ENCODE measurements at regions not wholly inside any gene's neighbourhood (a gene's known extent, or its start where the extent isn't known, plus 50 kb on each side); places are given as distances from the start of the nearest gene placed in this dataset.

GRCh38 chr5:74156728-74157383 lies 483.7 kb downstream of the ENC1 start:
- no peak for TF ChIP-seq EZH2phosphoT487 (IDR thresholded peaks at IDR 0.05)
- TF ChIP-seq EZH2 (IDR thresholded peaks at IDR 0.05): no peak
- no peak for TF ChIP-seq CTCF (IDR thresholded peaks at IDR 0.05)
- Histone ChIP-seq H3F3A (ENCODE audit: low read depth) (no peaks in the 10 kb centered on the region), H3K36me3 (no peaks in the 10 kb centered on the region), H4K20me1 (ENCODE audit: low read depth) (no peaks in the 10 kb centered on the region), H3K4me2 (no peak overlapping the region), H3K9ac (no peak overlapping the region), H3K79me2 (ENCODE audit: low read depth) (no peaks in the 10 kb centered on the region), H3K27ac (no peak overlapping the region), H2AFZ (replicated peaks) (no peak overlapping the region), H3K9me3 (ENCODE audit: low read depth) (no peaks in the 10 kb centered on the region), H3K4me1 (no peaks in the 10 kb centered on the region), H3K27me3 (no peaks in the 10 kb centered on the region), H3K4me3 (no peak overlapping the region)
- peaks cover 2% of the 10 kb centered on the region for H3K27me3 Mint-ChIP-seq (ENCODE audit: insufficient read depth, low read depth)
- H3K36me3 Mint-ChIP-seq: no peaks in the 10 kb centered on the region
- H3K27ac Mint-ChIP-seq: no peak overlapping the region
- no peak overlapping the region for H3K4me3 Mint-ChIP-seq
- peaks cover 3% of the 10 kb centered on the region for H3K4me1 Mint-ChIP-seq
- no peaks in the 10 kb centered on the region for H3K9me3 Mint-ChIP-seq
- DNase-seq (ENCODE audit: low spot score): no peak

GRCh38 chr5:74155501-74155900 lies 485.0 kb downstream of the ENC1 start:
- H3K36me3 ChIP-seq: no peaks in the 10 kb centered on the region
- TF ChIP-seq EZH2 (IDR thresholded peaks at IDR 0.05) (no peak), CTCF (IDR thresholded peaks at IDR 0.05) (no peak), EZH2phosphoT487 (IDR thresholded peaks at IDR 0.05) (no peak)

GRCh38 chr5:74154526-74154925 lies 486.0 kb downstream of the ENC1 start:
- no peaks in the 10 kb centered on the region for H3K9me3 ChIP-seq (ENCODE audit: low read depth)
- H3K27ac ChIP-seq: no peak overlapping the region
- TF ChIP-seq EZH2 (IDR thresholded peaks at IDR 0.05): no peak
- no peak for TF ChIP-seq CTCF (IDR thresholded peaks at IDR 0.05)
- no peak for TF ChIP-seq EZH2phosphoT487 (IDR thresholded peaks at IDR 0.05)
- no peak overlapping the region for H3K9ac ChIP-seq
- H2AFZ ChIP-seq (replicated peaks): no peak overlapping the region
- no peaks in the 10 kb centered on the region for H3K36me3 ChIP-seq
- H3K27ac Mint-ChIP-seq: no peak overlapping the region
- H3K9me3 Mint-ChIP-seq: no peaks in the 10 kb centered on the region
- no peaks in the 10 kb centered on the region for H3K79me2 ChIP-seq (ENCODE audit: low read depth)
- no peaks in the 10 kb centered on the region for H4K20me1 ChIP-seq (ENCODE audit: low read depth)
- no peaks in the 10 kb centered on the region for H3K36me3 Mint-ChIP-seq
- peaks cover 2% of the 10 kb centered on the region for H3K27me3 Mint-ChIP-seq (ENCODE audit: insufficient read depth, low read depth)
- no peak overlapping the region for H3K4me3 ChIP-seq
- DNase-seq (ENCODE audit: low spot score): no peak
- no peaks in the 10 kb centered on the region for H3F3A ChIP-seq (ENCODE audit: low read depth)
- no peaks in the 10 kb centered on the region for H3K4me1 ChIP-seq
- no peak overlapping the region for H3K4me3 Mint-ChIP-seq
- H3K27me3 ChIP-seq: no peaks in the 10 kb centered on the region
- H3K4me2 ChIP-seq: no peak overlapping the region
- peaks cover 3% of the 10 kb centered on the region for H3K4me1 Mint-ChIP-seq

More at GRCh38 chr5:74155501-74155900, 485.0 kb downstream of the ENC1 start:
- DNase-seq (ENCODE audit: low spot score): no peak
- H3K9me3 ChIP-seq (ENCODE audit: low read depth): no peaks in the 10 kb centered on the region
- no peak overlapping the region for H3K4me3 Mint-ChIP-seq
- H3K9me3 Mint-ChIP-seq: no peaks in the 10 kb centered on the region
- H3K4me1 Mint-ChIP-seq: peaks cover 3% of the 10 kb centered on the region
- H3K79me2 ChIP-seq (ENCODE audit: low read depth): no peaks in the 10 kb centered on the region
- H3K27ac Mint-ChIP-seq: no peak overlapping the region
- H3K27me3 ChIP-seq: no peaks in the 10 kb centered on the region
- no peaks in the 10 kb centered on the region for H4K20me1 ChIP-seq (ENCODE audit: low read depth)
- no peak overlapping the region for H3K9ac ChIP-seq
- peaks cover 2% of the 10 kb centered on the region for H3K27me3 Mint-ChIP-seq (ENCODE audit: insufficient read depth, low read depth)
- no peak overlapping the region for H3K4me3 ChIP-seq
- H3K36me3 Mint-ChIP-seq: no peaks in the 10 kb centered on the region
- no peaks in the 10 kb centered on the region for H3F3A ChIP-seq (ENCODE audit: low read depth)
- no peak overlapping the region for H3K27ac ChIP-seq
- no peaks in the 10 kb centered on the region for H3K4me1 ChIP-seq
- no peak overlapping the region for H3K4me2 ChIP-seq
- H2AFZ ChIP-seq (replicated peaks): no peak overlapping the region
